ENCODE measurements at regions not wholly inside any gene's neighbourhood (a gene's known extent, or its start where the extent isn't known, plus 50 kb on each side); places are given as distances from the start of the nearest gene placed in this dataset.
"Not testable (repeated sequence)": the region's sequence is repeated elsewhere in the genome, so short reads cannot be mapped to it uniquely, and the experiment has no call there.

- TF ChIP-seq POLR2A (IDR thresholded peaks at IDR 0.05; ENCODE audit: low read depth, low read length); POLR2AphosphoS5 (IDR thresholded peaks at IDR 0.05; ENCODE audit: low read depth, low read length); TAF1 (IDR thresholded peaks at IDR 0.05; ENCODE audit: low read depth, low read length); SPI1 (IDR thresholded peaks at IDR 0.05; ENCODE audit: low read depth, low read length); PAX5 (IDR thresholded peaks at IDR 0.05; ENCODE audit: insufficient read depth, low read length, severe bottlenecking): not testable (repeated sequence)
These were observed 82.0 kb upstream of the ANKRD28 start for GRCh38 chr3:15879787-15880186.

Data from GM12891 (cell line).